Stimulated activated CD8-positive, alpha-beta memory T cell treated with anti-CD3 and anti-CD28 coated beads, Interleukin-7, amount 100 ng/mL, for 24 hours (primary cell): ENCODE measurements at regions not wholly inside any gene's neighbourhood (a gene's known extent, or its start where the extent isn't known, plus 50 kb on each side); places are given as distances from the start of the nearest gene placed in this dataset.
"Not testable (repeated sequence)": the region's sequence is repeated elsewhere in the genome, so short reads cannot be mapped to it uniquely, and the experiment has no call there.

Source experiments
- DNase-seq: peaks from one replicate; pipeline ENCODE4 v3.0.0-alpha.2; 2020; ENCODE audit warnings: low read depth

- DNase-seq: no peak
Observed at GRCh38 chr11:87870086-87870485, 305.2 kb downstream of the RAB38 start.

- no peak for DNase-seq
Observed at GRCh38 chr11:87866951-87867350, 308.3 kb downstream of the RAB38 start.

- no peak for DNase-seq
Observed at GRCh38 chr11:87861030-87861429, 314.2 kb downstream of the RAB38 start.

- DNase-seq: no peak
Observed at GRCh38 chr11:87859636-87860035, 315.6 kb downstream of the RAB38 start.

- no peak for DNase-seq
Observed at GRCh38 chr11:87851827-87852226, 323.4 kb downstream of the RAB38 start.

GRCh38 chr11:87851234-87851633 lies 324.0 kb downstream of the RAB38 start:
- no peak for DNase-seq

- no peak for DNase-seq
Observed at GRCh38 chr11:87849216-87849615, 326.0 kb downstream of the RAB38 start.

- DNase-seq: no peak
Observed at GRCh38 chr11:87840786-87841185, 334.5 kb downstream of the RAB38 start.

GRCh38 chr11:87832211-87832610 lies 343.0 kb downstream of the RAB38 start:
- no peak for DNase-seq

- DNase-seq: no peak
Observed at GRCh38 chr11:87820011-87820410, 355.2 kb downstream of the RAB38 start.

GRCh38 chr11:87819151-87819550 lies 356.1 kb downstream of the RAB38 start:
- DNase-seq: no peak

GRCh38 chr11:87812571-87813365 lies 362.5 kb downstream of the RAB38 start:
- no peak for DNase-seq

GRCh38 chr11:87810486-87810885 lies 364.8 kb downstream of the RAB38 start:
- DNase-seq: no peak

- no peak for DNase-seq
Observed at GRCh38 chr11:87809256-87809655, 366.0 kb downstream of the RAB38 start.

GRCh38 chr11:87804176-87804575 lies 371.1 kb downstream of the RAB38 start:
- no peak for DNase-seq

GRCh38 chr11:87803748-87804147 lies 371.5 kb downstream of the RAB38 start:
- DNase-seq: no peak

GRCh38 chr11:87784862-87785261 lies 390.4 kb downstream of the RAB38 start:
- DNase-seq: not testable (repeated sequence)

- no peak for DNase-seq
Observed at GRCh38 chr11:87780068-87780413, 395.2 kb downstream of the RAB38 start.

- DNase-seq: no peak
Observed at GRCh38 chr11:87779276-87780067, 395.8 kb downstream of the RAB38 start.

GRCh38 chr11:87778357-87778756 lies 396.9 kb downstream of the RAB38 start:
- DNase-seq: no peak

GRCh38 chr11:87775036-87775435 lies 400.2 kb downstream of the RAB38 start:
- no peak for DNase-seq

- no peak for DNase-seq
Observed at GRCh38 chr11:87769661-87770060, 405.6 kb downstream of the RAB38 start.

GRCh38 chr11:87767615-87768014 lies 407.6 kb downstream of the RAB38 start:
- DNase-seq: no peak
